HG03095 (cell line): ENCODE measurements at regions not wholly inside any gene's neighbourhood (a gene's known extent, or its start where the extent isn't known, plus 50 kb on each side); places are given as distances from the start of the nearest gene placed in this dataset.

Experiments used
- ATAC-seq: cut with Tn5 transposase; IDR thresholded peaks from one replicate; pipeline ENCODE4 v1.9.1; 2021; ENCODE audit warnings: moderate library complexity; ENCODE audit not compliant: unreplicated experiment

GRCh38 chr2:23200787-23201114 is 184.2 kb upstream of the KLHL29 start:
- no peak for ATAC-seq

- no peak for ATAC-seq
Observed at GRCh38 chr2:23203383-23203782, 181.6 kb upstream of the KLHL29 start.

GRCh38 chr2:23204685-23205242 is 180.2 kb upstream of the KLHL29 start:
- no peak for ATAC-seq

DNA sequence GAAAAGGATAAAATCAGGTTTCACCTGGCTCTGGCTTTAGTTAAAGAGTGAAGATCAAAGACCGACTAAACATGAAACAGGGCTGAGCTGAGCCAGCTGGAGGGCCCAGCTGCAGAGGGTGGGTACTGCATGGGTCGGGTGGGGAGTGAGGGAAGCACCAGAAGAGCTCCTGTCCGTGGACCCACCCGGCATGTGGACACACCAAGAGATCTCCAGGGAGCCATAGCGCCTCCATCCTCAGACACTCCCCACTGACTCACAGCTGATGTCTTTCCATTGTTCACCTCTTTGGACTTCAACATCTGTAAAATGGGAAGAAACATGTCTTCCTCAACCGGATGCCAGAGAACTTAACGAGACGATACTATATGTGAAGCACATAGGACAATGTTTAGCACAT is 178.3 kb upstream of the KLHL29 start:
- ATAC-seq = no peak

- no peak for ATAC-seq
Observed at GRCh38 chr2:23207871-23208270, 177.1 kb upstream of the KLHL29 start.

GRCh38 chr2:23208339-23208738 is 176.6 kb upstream of the KLHL29 start:
- no peak for ATAC-seq

DNA sequence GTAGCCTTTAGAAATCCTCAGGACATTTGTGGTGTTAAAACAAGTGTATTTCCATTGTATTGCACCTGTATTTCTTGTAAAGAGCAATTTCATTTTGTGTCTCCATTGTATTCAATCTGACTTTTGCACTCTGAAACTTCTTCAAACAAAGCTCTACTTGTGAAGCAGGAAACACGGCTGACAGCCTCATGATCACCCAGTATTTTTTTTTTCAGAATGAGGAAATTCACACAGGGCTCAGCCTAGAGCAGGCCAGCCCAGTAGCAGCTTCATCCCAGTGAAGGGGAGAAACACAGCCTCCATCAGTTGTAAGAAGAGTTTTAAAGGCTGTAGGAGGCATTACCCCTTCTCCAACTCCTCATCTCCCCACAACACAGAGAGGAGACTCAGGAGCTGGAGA is 175.9 kb upstream of the KLHL29 start:
- no peak for ATAC-seq

DNA sequence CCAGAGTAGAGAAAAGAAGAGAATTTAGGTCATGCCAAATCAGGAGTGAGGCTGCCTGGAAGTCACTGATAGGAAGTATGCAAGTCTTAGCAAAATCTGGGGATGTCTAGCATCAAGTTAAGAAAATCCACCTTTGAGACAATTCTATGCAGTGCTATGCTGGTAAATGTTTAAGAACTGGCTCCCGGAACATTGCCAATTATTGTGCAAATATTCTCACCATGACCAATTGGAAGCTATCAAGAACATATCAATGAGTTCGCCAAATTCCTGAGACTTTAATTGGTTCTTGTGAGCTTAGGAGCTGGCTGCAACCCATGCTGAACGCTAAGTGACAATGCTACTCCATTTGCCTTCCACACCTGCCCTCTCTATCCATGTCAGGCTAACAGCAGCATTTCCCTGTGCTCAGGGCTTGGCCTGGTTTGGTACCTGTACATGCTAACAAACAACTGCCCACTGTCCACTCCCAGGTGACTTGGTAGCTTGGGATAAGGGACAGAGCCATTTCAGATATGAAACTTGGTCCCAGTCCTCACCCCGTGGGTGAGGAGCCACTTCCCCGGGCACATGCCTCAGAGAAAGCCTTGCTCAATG is 172.9 kb upstream of the KLHL29 start:
- ATAC-seq = no peak

- no peak for ATAC-seq
Observed at GRCh38 chr2:23213196-23213595, 171.8 kb upstream of the KLHL29 start.

DNA sequence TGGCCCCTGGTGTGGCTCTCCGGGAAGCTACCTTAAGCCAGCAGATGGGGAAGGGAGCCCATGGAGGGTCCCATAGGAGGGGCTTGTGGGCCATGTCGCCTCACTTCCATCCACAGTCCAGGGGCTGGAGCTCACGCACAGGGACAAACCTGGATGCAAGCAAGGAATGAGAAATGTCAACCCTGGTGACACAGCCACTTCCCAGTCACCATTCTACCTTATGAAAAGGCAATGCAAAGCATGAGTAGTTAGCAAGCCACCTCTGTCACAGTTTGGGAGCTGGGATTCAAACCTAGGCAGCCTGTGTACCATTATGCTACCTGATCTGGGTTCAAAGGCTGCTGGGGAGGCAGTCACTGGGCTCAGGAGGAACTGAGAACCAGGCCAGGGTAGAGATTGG is 170.0 kb upstream of the KLHL29 start:
- no peak for ATAC-seq

GRCh38 chr2:23219666-23220065 is 165.3 kb upstream of the KLHL29 start:
- ATAC-seq = no peak

DNA sequence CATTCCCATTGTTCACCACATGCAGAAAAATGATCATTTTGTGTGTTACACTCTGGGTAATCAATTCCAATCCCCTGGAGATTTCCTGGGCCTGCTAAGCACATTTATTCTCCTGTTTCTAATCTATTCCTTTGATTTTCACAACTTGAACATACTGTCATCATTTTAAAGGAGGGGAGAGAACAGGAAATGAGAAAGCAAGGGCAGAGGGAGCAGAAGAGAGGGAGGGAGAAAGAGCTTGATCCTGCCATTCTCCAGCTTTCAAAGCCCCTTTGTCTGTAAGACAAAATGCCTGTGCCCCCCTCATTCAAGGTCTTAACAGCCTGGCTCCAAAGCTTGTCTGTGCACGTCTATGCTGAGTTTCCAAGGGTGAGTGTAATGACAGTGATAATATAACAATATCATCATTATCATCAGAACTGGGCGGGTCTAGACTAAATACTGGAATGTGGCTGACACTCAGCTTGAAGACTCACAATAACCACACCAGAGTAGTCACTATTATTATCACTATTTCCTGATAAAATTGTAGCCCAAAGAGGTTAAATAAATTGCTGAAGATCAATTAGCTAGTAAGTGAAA is 164.4 kb upstream of the KLHL29 start:
- ATAC-seq = no peak

- ATAC-seq = no peak
Observed at GRCh38 chr2:23221236-23221635, 163.7 kb upstream of the KLHL29 start.

- no peak for ATAC-seq
Observed at GRCh38 chr2:23221901-23222300, 163.1 kb upstream of the KLHL29 start.

DNA sequence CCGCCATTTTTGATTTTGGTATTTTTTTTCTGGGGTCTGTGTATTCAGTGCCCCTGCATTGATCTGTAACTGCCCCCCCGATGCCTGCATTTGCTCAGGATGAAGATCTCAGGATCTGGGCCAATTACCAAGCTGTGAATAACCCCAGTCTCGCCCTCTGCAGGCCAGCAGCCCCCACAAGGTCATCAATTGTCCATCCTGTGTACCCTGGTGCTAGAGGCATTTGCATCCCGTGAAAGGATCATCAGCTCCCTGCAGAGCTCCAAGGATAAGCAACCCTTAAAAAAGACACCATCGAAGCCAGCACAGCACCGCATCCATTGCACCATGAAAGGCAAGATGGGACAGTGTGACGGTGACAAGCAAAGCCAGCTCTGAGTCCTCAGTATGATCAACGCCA is 154.1 kb upstream of the KLHL29 start:
- no peak for ATAC-seq

DNA sequence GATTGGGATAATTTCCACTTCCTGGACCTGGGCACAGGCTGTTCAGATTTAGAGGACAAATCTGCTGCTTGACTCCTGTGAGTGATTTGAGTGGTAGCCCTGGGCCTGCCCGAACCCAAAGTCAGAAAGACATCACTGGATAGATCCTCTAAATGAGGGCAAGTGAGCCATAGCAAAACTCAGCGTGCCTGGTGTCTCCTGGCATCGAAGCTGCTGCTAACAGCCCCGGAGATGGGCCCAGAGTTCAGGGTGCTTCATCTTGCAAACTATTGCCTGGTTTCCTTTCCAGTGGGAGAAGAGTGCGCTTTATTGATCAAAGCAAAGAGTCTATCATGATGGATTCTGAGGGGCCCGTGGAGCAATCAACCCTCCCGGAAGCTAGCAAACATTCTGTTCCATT is 153.1 kb upstream of the KLHL29 start:
- no peak for ATAC-seq

DNA sequence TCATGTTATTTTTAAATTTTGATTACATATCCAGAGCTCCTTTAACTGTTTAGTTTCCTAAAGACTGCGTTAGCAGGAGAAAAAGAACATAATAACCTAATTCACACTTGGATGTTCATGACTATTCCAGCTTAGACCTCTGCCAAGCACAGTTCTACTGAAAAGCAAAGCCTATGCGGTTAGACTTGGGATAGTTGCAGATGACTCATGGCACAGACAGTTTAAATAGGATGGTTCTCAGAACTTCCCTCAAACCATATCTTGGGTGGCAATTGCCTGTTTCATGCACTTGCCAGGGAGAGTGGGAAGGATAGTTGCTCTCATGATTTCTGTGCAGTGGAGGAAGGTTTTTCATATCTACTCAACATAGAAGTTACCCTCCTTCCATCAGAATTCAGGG is 149.7 kb upstream of the KLHL29 start:
- ATAC-seq = no peak

DNA sequence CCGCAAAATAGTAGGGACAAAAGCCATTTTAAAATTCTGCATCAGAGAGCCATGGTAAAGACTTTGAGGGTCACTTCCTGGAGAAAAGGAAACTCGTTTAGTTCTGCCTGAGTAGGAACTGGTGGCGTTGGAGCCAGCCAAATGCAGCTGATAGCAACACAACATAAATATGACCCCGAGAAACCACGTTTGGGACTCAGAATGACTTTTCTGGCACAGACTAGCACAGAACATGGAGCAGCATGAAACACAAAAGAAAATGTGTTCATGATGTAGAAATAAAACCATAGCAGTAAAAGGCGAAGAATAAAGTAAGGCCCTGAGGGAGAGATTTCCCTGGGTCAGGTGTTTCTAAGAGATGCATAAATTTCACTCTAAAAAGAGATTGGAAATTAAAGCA is 149.2 kb upstream of the KLHL29 start:
- no peak for ATAC-seq

DNA sequence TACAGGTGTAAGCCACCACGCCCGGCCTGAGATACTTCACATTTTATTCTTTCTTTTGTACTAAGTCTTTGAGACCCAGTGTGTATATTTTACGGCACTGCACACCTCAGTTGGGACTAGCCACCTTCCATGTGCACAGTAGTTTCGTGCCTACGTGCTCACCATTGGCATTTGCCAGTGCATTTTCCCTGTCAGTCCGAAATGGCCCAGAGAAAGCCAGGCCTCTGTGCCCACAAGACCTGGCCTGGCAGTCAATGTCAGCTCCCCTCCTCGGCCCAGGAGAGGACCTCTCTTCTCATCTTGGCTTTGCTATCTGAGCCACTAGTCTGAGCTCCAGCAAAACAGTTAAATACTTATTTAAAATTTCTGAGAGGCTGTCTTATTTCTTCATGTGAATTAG is 147.8 kb upstream of the KLHL29 start:
- no peak for ATAC-seq

GRCh38 chr2:23238011-23238657 is 146.8 kb upstream of the KLHL29 start:
- no peak for ATAC-seq

GRCh38 chr2:23239374-23239773 is 145.6 kb upstream of the KLHL29 start:
- no peak for ATAC-seq

DNA sequence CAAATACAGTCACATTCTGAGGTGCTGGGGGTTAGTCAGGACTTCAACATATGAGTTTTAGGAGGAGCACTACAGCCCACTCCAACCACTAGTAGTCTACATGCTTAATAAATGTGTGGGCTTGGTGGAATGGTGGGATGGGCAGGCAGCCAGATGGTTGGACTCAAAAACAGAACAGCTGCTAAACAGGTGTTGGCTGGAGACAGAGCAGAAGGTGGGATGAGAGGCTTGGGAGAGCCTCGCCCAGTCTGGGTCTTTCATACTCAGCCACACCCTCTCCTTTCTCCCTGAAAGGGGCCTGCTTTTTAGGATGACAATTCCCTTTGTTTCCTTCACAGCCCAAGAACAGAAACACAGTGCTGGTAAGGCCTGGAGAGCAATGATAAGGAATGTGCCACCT is 143.9 kb upstream of the KLHL29 start:
- ATAC-seq = no peak
